ENCODE measurements at regions not wholly inside any gene's neighbourhood (a gene's known extent, or its start where the extent isn't known, plus 50 kb on each side); places are given as distances from the start of the nearest gene placed in this dataset.

DNA sequence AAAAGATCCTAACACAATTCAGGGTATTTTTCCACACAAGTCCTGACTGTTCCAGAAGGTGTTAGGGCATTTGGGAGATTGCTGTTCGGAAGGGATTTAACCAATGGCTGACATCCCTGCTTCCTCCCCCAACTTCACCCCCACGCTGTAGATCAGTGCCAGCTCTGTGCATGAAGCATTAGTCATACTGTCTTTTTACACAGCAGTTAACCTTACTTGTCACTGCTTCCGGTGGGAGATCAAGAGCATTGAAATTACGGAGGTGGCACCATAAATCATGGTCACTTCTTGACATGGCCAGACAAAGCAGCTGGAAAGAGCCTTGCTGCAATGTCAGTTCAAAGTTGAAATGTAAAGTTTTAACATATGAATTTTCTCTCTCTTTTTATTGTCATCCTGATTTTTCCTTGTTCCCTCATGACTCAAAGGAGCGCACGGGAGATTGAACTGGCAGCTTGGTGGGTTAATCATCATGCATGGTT lies 70.2 kb downstream of the HRH4 start:
- DNase-seq (ENCODE audit: low spot score), result no peak

DNA sequence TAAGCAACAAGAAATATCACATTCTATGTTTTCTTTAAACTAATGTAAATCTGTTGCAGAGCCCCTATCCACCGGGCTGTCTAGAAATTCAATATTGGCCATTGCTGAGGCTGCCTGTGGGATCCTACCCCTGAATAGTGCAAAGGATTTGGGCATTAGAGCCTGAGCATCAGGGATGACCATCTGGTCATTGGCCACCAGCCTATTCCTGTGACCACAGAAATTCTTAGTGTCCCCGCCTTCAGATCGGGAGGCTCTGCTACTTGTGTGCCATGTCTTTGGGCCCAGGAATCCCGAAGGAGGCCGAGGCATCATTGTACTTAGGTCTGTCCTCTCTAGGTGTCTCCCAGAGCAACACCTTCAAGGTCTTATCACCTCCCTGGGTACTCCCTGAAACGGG lies 73.8 kb downstream of the HRH4 start:
- DNase-seq (ENCODE audit: low spot score), result no peak

DNA sequence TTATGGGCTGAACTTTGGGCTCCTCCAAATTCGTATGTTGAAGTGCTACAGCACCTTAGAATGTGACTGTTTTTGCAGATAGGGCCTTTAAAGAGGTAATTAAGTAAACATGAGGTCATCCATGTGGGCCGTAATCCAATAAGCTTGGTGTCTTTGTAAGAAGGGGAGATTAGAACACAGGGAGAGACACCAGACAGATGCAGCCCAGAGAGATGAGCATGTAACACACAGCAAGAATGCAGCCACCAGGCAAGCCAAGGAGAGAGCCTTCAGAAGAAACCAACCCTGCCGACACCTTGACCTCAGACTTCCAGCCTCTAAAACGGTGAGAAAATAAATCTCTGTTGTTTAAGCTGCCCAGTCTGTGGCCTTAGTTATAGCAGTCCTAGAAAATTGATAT lies 74.3 kb downstream of the HRH4 start:
- DNase-seq (ENCODE audit: low spot score), result no peak

DNA sequence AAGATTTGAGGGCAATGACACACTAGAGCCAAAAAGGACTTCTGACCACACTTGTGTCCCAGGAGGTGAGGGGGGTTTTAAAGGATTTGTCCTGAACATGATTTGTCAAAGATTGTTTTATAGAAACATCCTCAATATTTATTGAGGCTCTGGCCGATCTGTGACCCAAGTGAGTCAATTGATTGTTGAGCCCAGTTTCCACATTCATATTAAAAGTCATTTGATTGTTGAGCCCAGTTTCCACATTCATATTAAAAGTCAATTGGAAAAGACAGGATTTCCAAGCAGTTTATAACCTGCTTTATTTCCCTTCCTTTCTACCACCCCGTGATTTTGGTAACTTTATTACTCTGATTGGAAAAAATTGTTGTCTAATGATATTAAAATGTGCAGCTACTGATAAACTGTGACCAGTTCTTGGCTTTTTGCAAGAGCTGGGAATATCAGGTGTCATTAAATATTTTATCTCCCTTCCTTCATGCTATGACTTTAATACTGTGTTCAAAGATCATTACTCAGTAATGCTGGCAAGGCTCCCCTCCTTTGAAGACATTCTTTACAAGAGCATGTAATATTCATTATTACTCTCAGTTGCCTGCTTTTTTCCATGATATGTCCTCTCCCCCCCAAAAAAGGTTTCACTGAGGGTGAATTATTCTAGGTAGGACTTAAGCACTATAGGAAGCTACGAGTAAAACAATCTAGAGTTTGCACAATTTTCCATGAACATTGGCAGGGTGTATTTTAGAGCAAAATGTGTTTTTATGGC lies 75.3 kb downstream of the HRH4 start:
- DNase-seq (ENCODE audit: low spot score), result no peak

DNA sequence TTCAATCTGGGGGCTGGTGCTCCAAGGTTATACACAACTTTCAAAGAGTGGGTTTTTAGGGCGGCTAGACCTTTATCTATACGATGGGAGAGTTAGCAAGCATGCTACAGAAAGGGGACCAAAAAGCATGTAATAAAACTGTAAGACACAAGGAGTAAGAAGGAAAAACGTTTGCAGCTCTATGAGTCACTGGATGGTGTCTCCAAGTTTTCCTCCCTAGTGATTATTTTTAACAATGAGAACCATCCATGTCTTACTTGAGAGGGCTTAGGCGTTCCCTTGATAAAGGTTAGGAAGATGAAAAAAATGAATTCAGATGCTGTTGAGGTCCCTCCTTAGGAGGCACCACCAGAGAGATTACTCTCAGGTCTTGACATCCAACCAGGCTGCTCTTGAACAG lies 75.9 kb downstream of the HRH4 start:
- no peak for DNase-seq (ENCODE audit: low spot score)

DNA sequence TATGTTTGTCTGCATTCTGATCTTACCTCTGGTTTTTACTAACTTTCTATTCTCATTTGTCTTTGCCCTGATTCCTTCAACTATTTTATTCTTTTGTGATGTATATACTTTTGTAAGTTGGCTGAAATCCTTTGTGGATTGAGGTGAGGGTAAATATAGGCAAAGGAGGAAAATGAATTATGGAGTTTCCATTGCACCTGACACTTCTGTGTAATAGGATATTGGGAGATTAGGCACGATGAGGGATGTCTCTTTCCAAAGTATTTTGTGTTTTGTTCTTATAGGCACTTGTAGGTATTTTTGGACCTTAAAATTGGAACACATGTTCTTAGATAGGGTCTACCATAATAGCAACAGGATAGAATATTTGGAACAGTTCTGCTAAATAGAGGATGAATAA lies 76.4 kb downstream of the HRH4 start:
- DNase-seq (ENCODE audit: low spot score), result no peak

DNA sequence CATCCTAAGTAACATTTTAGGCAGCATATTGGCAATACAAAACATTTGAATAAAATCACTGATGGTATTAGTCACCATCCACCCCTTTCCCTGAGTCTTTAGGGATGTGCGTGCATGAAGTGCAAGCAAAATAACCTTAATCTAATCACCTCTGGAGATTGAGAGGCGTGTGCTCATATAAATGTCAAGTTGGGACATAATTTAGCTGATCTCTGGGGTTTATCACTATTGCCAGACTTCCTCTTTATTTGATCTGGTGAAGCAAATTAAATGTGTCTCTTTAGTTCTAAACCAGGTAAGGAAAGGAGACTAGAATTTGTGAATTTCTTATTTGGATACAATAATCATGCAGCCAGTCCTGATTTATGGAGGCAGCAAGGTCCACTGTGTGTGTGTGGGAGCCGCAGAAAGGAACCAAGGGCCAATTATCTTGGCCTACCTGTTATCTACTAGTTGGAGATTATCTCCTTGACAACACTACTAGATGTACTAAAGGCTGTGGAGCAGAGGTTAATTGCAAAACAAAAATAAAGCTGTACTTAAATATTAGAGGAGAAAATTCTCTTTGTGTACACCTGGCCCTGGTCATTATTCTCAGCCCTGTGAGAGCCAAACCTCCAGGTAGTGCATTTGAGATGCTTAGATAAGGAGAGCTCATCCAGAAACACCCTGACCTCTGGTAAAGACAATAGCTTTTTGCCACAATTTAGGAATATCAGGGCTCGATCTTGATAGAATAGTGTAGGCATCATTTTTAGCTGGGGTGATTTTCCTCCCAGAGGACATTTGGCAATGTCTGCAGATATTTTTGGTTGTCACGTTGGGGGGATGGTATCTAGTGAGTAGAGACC lies 78.2 kb downstream of the HRH4 start:
- no peak for DNase-seq (ENCODE audit: low spot score)

DNA sequence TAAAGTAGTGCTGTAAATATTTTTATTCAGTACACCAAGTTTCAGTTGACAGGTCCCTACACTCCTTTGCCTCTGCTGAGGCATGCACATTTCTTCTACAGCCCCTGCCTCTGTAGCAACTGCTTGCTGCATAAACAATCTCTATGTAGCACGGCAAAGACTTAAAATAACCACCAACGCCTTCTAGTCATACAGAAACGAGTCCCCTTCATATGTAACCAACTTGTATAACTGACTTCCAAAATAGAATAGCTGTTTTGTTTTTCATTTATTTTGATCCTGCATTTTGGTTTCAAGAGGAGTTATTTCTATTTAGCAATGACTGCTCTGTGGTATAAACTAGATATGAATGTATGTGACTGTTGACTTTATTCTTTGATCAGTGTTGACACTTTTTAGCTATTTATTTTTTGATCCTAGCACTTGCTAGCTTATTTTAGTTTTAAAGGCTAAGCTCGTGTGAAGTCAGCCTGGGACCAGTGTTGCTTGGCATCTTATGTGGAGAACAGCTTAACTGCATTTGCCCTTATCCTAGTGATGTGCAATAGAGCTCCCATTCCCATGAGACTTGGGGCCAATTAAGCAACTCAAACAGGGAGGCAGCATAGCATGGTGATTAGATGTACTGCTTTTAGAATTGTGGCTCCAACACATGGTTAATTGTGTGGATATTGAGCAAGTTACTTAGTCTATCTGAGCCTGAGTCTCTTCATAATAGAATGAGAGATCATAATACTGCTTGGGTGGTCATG lies 79.6 kb downstream of the HRH4 start:
- no peak for DNase-seq (ENCODE audit: low spot score)

DNA sequence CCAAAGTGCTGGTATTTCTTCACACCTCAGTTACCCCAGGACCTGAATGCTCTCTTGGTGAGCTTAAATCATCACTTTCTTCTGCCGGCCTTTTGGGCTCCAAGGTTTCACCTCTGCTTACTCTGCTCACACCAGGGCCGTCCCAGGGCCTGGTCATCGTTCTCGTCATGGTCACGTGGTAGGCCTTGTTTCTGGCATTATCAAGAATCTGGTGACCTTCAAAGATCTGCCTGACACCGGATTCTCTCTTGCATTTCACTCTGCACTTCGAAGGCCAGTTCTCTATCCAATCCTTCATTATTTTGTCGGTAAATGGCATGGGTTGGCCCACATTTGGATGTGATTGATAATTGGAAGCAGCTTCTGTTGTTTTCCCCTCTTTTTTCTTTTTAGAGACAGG lies 80.5 kb downstream of the HRH4 start:
- no peak for DNase-seq (ENCODE audit: low spot score)

DNA sequence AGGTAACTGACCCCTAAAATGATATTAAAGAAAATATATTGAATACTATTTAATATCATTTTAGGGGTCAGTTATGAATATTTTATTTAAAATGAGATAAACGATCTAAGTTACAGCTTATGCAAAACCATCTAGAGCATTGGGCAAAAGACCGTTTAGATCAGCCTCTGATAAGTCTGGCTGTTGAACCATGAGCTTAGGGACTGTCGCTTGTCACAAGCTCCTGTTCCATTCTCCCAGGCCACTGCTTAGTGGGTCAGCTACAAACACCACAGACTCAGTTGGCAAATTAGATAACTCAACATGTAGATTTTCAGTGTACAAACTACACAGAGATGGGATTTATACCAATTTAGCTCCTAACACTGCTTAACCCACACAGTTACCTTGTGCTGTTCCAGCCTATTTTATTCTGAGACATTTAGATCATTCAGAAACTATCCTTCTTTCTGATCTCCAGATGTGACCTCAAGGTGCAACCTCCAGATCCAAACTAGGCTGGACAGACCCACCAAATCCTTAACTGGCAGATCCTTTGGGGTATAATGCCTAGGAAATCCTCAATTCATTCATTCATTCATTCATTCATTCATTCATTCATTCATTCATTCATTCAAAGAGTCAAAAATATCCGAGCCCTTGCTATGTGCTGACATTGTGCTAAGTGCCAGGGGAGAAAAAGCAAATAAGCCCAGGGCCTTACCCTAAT lies 82.8 kb downstream of the HRH4 start:
- no peak for DNase-seq (ENCODE audit: low spot score)

DNA sequence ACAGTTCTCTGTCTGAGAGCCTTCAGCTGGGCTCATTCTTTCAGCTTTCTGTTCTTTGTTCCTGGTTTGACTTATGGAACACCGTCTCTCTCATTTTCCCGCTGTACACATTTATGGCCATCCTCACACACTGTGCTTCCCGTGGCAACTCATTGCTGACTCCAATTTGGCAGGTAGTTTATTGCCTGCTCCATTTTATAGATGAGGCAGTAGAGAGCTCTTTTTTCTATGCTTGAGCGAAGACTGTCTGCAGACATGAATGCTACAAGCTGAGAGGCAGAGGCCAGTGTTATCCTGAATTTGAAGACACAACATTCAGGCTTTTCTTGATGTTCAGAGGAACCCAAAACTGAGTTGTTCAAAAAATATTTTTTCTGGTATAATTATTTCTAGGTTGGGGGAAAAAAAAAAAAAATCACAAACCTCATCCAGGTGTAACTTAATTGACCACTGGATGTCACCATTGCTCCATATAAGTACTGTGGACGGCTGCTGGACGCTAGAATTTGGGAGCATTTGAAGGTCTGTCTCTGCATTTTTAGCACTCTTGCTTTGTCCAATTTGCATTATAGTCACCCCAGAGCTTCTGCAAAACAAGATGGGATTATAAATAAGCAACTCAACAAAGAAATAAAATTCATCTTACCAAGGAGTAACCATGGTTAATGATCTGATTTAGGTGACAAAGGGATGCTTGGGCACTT lies 83.5 kb downstream of the HRH4 start:
- DNase-seq (ENCODE audit: low spot score), result no peak

DNA sequence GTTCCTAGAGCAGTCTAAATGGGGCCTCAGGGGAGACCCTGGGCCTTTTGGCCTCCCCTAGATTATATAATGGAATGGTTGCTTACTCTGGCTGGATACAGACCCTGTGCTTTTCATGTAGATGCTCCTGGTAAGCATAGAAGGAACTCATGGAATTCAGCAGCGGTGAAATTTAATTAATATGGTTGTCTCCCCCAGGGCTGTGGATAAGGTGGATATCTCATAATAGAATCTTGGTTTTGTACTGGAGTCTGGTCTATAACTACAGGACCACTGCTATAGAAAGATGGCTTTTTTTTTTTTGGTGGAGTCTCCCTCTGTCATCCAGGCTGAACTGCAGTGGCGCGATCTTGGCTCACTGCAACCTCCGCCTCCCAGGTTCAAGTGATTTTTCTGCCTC lies 84.5 kb downstream of the HRH4 start:
- DNase-seq (ENCODE audit: low spot score), result no peak

DNA sequence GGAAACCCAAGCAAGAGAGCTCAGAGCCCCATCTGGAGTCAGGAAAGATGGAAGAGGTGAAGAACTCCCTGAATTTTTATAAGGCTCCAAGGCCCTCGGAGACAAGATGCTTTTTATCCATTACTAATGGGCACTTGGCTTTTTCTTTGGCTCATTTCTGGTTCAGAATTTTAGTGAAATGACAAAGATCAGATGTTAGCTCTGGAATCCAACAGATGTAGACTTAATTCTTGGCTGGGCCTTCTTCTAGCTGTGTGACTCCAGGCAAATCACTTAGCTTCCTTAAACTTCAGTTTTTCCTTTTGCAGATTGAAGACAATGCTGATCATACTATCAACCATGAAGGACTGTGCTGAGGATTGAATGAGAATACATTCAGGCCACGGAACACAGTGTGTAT lies 85.2 kb downstream of the HRH4 start:
- no peak for DNase-seq (ENCODE audit: low spot score)

DNA sequence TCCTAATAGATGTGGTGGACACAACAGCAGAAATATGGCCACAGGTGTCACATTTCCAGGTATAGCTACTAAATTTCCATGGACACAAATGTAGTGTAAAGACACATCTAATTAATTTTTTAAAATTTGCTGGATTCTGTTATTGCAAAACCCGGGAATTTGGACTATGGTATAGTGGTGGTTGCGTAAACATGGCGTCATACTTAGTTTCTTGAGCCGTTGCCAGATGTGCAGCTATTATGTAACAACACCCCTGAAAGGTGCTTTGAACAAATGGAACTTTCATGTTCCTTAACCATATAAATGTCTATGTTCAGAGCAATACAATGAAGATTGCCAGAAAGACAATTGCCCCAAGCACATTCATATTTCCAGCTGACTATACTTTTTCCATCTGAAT lies 85.9 kb downstream of the HRH4 start:
- no peak for DNase-seq (ENCODE audit: low spot score)

DNA sequence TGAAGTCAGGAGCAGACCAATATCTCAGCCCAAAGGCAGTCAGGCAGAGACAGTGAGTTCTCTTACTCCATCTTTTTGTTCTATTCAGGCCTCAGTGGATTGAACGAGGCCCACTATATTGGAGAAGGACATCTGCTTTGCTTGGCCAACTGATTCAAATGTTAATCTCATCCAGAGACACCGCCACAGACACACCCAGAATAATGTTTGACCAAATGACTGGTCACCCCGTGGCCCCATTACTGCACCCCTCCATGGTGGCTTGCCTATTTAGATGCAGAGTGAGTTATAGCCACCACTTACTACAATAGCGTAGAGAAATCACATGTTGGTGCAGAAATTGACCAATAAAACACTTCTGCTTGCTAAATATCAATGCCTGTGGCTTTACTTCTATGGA lies 88.1 kb downstream of the HRH4 start:
- no peak for DNase-seq (ENCODE audit: low spot score)

DNA sequence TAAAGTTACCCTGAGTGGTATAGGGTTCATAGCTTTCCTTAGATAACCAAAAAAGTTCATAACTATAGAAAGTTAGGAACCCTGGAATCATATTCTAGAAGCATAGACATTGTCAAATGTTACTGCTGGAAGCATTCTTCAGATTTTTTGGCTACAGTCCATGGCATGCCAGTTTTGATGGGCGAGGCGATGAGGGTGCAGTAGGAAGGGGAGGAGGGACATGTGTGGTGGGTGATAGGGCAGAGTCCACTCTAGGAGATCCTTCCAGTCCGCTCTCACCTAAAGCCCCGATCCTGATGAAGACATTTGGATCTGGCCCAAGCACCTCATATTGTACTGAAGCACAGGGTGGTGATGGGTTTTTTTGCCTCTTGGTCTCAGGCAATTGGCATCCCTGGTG lies 91.8 kb downstream of the HRH4 start:
- DNase-seq (ENCODE audit: low spot score), result no peak

DNA sequence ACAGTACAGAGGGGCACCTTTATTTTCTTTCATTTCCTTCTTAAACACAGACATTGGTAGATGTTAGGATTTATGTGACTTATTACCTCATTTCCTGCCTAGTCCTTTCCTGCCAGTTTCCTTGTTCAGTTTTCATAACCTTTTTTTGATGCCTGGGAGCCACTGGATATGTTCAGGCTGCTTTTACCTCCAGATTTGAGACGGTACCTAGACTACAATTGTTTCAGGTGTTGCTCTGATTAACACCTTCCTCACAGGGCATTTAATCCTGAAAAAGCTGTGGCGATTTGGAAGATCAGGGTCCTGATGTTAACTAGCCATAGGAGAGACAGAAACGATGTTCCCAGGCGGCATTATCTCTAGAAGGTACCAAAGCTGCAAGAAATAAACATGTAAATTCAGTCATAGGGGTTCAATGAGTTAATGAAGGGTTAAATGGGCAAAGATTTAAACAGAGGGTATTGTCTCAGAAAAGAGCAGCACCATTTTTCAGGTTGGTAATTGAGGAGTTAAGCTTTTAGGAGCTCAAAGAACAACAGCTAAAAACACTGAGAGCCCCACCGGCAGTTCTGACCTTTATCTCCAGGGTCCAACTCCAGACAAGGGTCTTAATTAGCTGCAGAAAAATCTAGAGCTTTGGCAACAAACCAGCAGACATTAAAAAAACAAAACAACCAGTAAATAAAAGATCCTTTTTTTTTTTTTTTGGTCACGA lies 93.3 kb downstream of the HRH4 start:
- no peak for DNase-seq (ENCODE audit: low spot score)

DNA sequence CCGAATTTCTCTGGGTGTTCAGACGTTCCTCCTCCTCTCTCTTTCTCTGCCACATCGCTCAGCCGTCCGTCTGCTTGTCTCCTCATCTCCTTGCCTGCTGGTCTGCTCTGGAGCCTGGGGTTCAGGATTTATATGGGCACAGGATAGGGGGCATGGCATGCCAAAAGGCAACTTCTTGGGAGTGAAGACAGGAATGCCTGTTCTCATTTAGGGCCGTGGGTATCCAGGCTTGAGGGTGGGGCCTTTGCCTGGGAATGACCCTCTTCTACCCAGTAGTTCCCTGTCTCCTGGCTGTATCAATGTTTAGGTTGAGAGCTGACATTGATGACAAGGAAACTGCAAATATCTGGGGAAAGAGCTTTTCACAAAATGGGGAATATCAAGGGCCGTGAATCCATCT lies 98.0 kb downstream of the HRH4 start:
- DNase-seq (ENCODE audit: low spot score), result no peak

DNA sequence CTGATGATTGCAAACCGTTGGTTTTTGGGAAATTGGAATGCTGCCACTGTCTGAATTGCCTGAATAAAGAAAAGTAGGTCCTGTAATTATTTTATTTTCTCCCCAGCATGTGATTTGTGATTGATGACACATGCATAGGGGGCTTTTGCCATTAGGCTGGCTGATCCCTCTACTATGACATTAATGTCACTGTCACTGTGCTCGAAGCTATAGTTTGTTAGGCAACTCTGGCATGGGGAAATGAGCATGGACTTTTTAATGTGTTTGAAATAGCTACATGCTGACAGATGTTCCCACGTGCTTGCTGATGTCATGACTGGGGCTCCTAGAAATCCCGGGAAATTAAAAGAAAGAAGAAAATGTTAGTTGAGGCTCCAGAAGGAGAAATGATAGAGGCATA lies 99.1 kb downstream of the HRH4 start:
- no peak for DNase-seq (ENCODE audit: low spot score)

DNA sequence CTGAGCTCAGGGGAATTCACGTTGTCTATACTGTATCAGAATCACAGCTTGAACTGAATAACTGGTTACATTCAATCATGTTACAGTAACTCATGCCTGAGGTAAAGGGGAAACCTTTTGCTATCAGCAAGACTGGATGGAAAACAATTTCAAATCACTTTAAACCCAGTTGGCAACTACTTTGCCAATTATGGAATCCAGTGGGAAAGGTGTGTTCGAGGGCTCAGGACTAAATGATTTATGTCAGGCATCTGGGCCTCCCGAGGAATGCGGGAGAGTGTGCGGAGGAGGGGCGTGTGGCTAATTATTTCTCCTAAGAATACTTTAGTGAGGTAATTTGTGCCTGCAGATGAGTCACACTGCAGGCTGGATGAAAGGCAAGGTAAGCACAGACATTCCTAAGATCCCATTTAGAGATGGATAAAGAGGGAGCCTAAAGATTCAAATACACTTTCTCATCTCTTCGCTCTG lies 100.1 kb downstream of the HRH4 start:
- DNase-seq (ENCODE audit: low spot score), result no peak
